Tibial nerve (tissue), 3 donors: ENCODE measurements at regions not wholly inside any gene's neighbourhood (a gene's known extent, or its start where the extent isn't known, plus 50 kb on each side); places are given as distances from the start of the nearest gene placed in this dataset.

Experiments
- CTCF ChIP-seq, 5 experiments: fragments of 200-600 bp in 3 of 5; fragments of 450-650 bp in 2 of 5; sonication (generic) in 3 of 5; IDR thresholded peaks; one replicate each; pipeline ENCODE4 v1.5.1; 2016 to 2019; ENCODE audit warnings: antibody characterized with exemption in 5 of 5, mild to moderate bottlenecking in 3 of 5, moderate library complexity in 2 of 5
- POLR2A ChIP-seq, 2 donors: fragments of 450-650 bp; IDR thresholded peaks; one replicate each; pipeline ENCODE4 v1.6.1; 2017; ENCODE audit warnings: antibody characterized with exemption in 2 of 2, mild to moderate bottlenecking in 2 of 2, moderate library complexity in 2 of 2

DNA sequence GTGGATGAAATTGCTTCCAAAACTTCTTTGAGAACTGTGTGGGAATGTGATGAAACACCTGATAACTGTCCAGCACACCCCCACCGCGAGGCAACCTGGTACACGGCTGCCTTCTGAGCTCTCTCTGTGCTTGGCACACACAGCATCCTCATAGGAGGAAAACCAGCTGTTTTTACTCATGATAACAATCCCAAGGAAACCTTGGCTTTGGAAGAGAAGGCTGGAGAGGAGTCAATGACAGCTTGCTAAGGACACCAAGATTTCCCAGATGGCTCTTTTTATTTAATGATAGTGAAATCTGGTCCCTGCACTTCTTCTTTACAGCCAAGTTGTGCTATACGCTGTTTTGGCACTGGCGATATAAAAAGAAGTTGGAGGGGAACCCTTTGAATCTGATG, 232.5 kb upstream of the FN1 start:
- TF ChIP-seq CTCF (IDR thresholded peaks at IDR 0.05) (no peak), POLR2A (IDR thresholded peaks at IDR 0.05) (no peak)
